GM18873 (cell line): ENCODE measurements at regions not wholly inside any gene's neighbourhood (a gene's known extent, or its start where the extent isn't known, plus 50 kb on each side); places are given as distances from the start of the nearest gene placed in this dataset.
"Not testable (repeated sequence)": the region's sequence is repeated elsewhere in the genome, so short reads cannot be mapped to it uniquely, and the experiment has no call there.

Experiments used
- ATAC-seq: cut with Tn5 transposase; IDR thresholded peaks from one replicate; pipeline ENCODE4 v1.9.1; 2021; ENCODE audit warnings: mild to moderate bottlenecking, moderate library complexity, moderate number of reproducible peaks; ENCODE audit not compliant: unreplicated experiment, low FRiP score

- ATAC-seq, result no peak
These were observed 50.3 kb upstream of the CABCOCO1 start for GRCh38 chr10:61612450-61612849.

- ATAC-seq, result no peak
These were observed 50.7 kb upstream of the CABCOCO1 start for GRCh38 chr10:61612009-61612408.

DNA sequence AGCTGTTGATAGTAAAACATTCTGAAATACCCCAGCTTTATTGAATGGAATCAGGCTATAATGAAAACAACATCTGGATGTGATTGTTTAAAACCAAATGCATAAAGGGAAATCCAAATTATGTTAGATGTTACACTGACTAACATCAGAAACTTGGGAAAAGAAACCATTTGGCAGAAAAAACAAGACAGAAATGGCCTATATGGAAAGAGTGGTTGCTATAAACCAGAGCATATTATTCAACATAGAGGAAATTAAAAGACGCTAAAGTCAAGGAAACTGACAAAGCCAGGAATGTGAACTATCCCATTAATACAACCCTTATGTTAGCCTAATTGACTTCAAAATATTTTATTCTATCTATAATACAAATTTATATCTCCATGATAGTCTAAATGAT lies 53.0 kb upstream of the CABCOCO1 start:
- no peak for ATAC-seq

DNA sequence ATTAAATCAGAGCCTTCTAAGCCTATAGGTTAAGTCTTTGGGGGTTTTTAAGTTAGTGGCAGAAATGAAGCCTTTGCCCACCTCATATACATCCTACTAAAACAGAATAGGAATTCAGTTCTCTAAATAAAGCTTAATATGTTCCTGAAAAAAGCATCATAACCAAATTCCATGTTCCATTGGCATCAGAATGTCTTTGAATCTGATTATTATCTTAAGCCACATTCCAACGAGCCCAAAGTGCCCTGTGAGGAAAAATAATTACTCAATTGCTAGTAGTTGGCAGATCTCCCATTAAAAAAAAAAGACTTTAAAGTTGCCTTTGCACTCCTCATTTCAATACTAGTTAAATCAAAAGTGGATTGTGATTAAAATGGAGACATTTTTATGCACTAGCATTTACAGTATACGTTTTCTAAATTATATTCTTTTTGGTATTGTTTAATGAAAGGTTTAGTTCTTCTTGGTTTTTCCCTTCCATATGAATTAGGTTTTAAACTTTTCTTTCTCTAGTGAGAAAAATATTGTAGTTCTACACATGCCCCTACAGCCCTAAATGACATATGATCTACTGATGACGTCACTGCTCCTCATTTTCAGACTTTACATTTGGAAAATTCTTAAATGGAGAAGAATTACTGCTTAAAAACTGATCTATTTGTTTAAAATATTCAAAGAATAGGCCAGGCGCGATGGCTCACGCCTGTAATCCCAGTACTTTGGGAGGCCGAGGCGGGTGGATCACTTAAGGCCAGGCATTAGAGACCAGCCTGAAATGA lies 54.3 kb upstream of the CABCOCO1 start:
- no peak for ATAC-seq

DNA sequence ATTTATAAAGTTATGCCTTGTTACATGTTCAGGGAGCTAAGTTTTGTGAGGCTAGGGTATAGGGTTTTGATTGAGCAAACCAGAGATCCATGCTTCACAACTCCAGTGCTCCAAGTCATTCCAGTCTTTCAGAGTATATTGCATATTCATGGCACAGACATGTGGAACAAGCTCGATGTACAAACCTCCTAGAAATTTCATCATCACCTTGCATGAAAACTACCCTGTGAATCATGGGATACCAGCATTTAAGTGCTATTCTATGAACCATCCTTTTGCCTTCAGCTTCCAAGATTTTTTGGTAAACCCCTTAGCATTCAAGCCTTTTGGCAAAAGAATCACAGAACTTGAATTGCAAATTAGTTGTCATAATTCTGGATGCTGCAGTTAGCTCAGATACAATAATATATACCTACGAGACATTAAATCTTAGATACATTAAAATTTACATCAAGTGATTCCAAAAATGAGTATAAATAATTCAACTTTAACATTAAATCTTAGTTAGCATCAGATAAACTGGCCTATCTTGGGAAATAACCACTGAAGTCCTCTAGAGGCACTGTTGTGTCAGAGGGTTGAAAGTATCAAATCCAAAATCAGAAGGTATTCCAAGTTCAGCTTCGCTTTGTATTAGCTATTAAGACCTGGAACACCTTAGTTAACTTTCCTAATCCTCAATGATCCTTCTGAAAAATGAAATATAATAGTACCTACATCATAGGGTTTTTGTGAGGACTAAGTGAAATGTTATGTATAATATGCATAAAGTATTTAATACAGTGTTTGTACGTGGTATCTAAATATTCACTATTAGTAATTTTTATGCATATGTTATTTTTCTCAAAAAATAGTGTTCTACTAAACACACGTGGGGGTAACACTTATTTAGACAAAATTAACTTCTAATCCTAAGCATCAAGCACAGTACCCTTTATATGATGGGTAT lies 55.5 kb upstream of the CABCOCO1 start:
- no peak for ATAC-seq

DNA sequence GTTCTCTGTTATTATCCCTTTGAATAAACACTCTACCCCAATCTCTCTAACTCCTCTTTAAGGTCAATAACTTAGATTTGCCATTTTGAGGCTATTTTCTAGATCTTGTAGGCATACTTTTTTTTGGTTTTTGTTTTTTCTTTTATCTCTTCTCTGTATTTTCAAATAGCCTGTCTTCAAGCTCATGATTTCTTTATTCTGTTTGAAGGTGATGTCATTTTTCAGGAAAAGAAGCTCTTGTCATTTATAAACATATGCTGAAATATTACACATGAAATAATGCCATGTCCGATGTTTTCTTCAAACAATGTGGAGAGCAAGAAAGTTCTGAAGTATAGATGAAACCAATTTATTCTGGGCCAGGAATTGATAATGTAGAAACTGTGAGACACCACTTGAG lies 57.5 kb upstream of the CABCOCO1 start:
- no peak for ATAC-seq

- no peak for ATAC-seq
These were observed 62.3 kb upstream of the CABCOCO1 start for GRCh38 chr10:61600399-61600798.

DNA sequence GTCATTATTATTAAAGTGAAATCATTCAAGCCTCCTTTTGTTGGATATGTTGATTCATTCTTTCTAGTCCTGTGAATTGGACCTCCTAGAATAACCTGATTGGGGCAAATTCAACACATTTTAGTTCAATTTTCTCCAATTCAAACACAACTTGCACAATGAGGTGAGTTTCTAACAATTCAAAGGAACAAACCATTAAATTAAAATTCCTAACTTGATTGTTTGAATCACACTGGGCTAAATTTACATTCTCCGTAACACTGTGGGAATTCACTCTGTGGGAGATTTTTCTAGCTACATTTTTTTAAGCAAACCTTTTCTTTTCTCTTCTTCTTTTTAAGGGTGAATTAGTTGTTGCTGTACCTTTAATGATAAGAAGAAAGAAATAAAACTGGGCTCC lies 68.3 kb upstream of the CABCOCO1 start:
- ATAC-seq, result no peak

GRCh38 chr10:61592581-61592980 lies 70.1 kb upstream of the CABCOCO1 start:
- ATAC-seq, result no peak

DNA sequence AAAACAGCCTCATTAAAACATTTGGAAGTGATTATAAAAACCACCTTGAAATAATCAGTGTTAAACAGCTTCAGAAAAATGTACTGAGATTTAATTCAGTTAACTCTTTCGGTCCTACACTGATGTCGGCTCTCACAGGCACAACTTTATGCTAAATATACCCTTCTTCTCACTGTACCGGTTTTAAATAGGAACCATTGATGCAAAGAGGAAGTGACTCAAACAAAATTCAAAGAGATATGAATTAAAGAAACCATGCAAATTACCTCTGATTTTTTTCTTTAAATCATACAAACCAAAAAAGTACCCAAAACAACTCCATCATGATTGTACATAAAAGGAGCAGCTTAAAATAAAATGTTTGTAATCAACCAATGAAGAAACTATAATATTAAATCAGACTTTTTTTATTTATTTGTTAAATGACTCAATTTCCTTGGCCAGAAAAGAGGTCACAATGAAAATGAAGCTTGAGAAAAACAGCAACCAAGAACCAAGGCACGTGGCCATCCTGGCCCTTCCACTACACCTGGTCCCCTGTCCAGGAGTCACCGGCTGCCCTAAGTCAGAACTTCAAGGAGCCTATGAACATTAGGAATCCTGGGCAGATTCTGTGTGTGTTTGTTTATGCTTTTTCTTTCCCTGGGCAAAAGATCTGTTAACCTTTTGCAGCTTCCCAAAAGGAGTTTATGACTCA lies 73.0 kb upstream of the CABCOCO1 start:
- no peak for ATAC-seq

DNA sequence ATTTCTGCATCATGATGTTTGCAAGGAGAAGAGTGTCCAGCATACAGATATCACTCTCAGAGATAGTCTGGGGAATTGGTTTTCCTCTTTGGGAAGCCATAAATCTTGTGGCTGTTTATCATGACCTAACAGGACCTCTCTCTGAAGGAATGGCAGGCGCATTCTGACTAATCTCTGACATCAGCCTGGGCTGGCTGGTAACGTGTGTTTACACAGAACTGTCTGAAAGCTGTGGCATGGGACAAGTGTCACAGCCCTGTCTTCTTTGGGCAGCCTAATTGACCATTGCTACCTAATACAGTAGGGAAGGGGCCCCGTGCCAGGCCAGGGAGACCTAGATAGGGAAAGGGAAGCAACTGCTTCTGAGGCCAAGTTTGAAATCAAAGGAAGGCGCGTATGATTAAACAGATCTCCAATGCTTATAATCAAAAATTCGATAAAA lies 73.9 kb upstream of the CABCOCO1 start:
- no peak for ATAC-seq

DNA sequence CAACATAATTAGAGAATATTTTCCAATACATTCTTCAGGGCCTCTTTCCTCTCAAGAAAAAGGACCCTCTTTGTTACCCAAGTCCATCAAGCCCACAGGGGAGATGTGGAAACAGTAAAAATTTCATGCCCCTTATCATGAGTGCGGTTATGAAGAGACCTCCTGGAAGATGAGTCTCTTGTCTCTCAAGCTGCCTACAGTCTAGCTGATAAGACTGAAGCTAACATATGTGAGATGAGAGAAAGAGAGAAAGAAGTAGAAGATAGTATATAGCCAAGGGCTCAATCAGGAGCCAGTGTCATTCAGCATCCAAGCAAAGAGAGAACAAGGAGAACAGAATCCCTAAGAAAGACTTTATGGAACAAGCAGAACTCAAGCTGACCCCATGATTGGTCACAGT lies 75.9 kb upstream of the CABCOCO1 start:
- ATAC-seq, result no peak

- ATAC-seq, result no peak
These were observed 82.1 kb upstream of the CABCOCO1 start for GRCh38 chr10:61580608-61581007.

GRCh38 chr10:61570204-61570603 lies 92.5 kb upstream of the CABCOCO1 start:
- not testable (repeated sequence) for ATAC-seq

DNA sequence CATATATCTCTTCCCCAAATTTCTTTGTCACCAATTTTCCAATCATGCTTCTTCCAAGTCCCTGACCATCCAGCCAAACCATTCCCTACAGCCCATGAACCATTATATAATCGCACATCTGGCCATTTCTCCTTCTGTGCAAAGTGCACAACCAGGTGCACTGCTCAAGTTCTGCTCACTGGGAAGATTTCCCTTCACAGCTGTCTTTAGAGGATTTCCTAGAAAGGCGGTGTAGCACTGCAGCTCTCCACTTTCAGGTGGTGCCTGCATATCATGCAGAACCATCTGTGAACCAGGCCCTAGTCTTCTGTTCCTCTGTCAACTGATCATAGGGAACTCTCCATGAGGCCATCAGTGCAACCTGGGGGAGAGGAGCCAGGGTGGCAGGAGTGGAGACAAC lies 95.0 kb upstream of the CABCOCO1 start:
- no peak for ATAC-seq

DNA sequence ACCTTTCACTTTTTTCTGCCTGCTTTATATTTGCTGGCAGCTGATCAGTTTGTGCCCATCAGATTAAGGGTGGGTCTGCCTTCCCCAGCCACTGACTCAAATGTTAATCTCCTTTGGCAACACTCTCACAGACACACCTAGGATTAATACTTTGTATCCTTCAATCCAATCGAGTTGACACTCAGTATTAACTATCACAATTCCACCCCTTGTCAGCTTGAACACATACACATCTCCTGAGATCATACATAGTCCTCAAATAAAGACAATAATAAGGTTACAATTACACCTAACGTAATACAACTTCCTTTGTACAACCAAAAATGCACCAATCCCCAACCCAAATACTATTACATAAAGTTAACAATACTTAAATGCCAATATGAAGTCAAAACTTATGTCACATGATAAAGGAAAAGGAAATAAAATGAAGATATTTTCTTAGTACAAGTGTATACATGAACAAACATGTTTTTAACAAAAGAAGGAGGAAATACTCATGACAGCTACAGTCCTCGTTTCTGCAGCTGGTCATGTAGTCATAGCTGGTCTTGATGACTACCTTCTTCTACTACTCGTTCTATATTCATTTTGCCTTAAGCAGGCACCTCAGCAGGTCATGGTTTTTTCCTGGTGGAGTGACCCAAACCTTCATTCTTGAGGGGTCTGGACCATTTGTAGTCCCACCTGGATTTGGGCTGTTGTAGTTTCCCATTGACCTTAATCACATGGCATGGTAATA lies 96.7 kb upstream of the CABCOCO1 start:
- no peak for ATAC-seq

DNA sequence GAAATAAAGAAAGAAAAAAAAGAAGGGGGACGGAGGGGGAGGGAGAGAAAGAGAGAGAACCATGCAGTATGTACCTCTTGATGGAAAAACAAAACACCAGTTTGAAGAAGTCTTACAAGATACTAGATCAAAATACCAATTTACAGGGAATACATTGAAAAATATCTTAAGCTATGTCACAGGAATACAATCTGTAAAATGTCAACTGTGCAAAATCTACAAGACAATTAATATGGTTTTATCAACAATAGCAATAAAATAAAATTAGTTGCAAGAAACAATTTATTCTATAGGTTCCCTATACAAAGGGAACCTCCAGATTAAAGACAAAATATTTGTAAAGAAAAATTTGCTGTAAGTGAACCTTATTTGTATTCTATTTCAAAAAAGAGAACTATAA lies 98.3 kb upstream of the CABCOCO1 start:
- no peak for ATAC-seq

DNA sequence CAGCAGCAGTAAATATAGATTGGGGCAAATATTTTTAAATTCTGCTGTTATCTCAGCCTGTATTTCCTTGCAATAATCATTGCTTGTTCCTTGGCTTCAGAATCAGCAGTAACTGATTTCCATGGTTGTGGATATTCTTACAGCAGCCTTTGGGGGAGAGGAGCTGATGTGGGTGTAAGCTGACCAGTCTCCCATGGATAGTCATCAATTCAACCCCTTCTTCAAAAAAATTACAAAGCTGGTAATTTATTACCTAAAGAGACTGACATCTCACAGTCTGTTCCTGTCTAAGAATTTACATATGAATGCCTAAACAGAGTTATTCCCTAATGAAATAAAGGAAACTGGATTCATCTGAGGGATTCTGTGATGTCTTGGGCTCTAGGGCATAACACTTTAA lies 103.1 kb upstream of the CABCOCO1 start:
- ATAC-seq, result no peak

- no peak for ATAC-seq
These were observed 104.5 kb upstream of the CABCOCO1 start for GRCh38 chr10:61558188-61558587.

DNA sequence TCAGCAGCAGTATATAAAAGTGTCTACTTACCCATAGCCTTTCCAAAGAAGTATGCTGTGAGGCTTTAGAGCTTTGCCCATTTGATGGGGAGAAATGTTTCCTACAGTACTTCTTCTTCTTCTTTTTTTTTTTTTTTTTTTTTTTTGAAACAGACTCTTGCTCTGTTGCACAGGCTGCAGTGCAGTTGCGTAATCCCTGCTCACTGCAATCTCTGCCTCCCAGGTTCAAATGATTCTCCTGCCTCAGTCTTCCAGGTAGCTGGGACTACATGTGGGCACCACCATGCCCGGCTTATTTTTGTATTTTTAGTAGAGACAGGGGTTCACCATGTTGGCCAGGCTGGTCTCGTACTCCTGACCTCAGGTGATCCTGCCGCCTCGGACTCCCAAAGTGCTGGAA lies 101.7 kb upstream of the TMEM26 start:
- ATAC-seq, result no peak
